ENCODE measurements at regions not wholly inside any gene's neighbourhood (a gene's known extent, or its start where the extent isn't known, plus 50 kb on each side); places are given as distances from the start of the nearest gene placed in this dataset.

- Mint-ChIP-seq H3K4me3 (peak overlapping the region in 1 of 5 donors; percentile 30), H3K27me3 (ENCODE audit: low read depth in 3 of 3) (peaks cover 5 to 14% (median 7%) of the 10 kb centered on the region in 3 donors), H3K27ac (peak overlapping the region in 3 of 6 donors; percentile 43 to 51 (median 44)), H3K36me3 (peaks cover 0 to 3% (median 0%) of the 10 kb centered on the region in 3 donors), H3K9me3 (no peaks in the 10 kb centered on the region), H3K4me1 (peaks cover 28 to 35% of the 10 kb centered on the region in 2 donors)
- DNase-seq: no peak
Observed at GRCh38 chr20:50346374-50347283, 156.0 kb downstream of the CEBPB start.

GRCh38 chr20:50347284-50348063 is 156.8 kb downstream of the CEBPB start:
- no peaks in the 10 kb centered on the region for H3K9me3 Mint-ChIP-seq
- no peak overlapping the region for H3K4me3 Mint-ChIP-seq
- H3K27me3 Mint-ChIP-seq (ENCODE audit: low read depth in 3 of 3): peaks cover 5 to 14% (median 7%) of the 10 kb centered on the region in 3 donors

GRCh38 chr20:50348096-50348495 is 157.5 kb downstream of the CEBPB start:
- Mint-ChIP-seq H3K4me1 (peaks cover 26 to 30% of the 10 kb centered on the region in 2 donors), H3K36me3 (peaks cover 0 to 3% (median 0%) of the 10 kb centered on the region in 3 donors)

More at GRCh38 chr20:50347284-50348063, 156.8 kb downstream of the CEBPB start:
- Mint-ChIP-seq H3K27ac (peak overlapping the region in 3 of 6 donors; percentile 7 to 67 (median 41)), H3K36me3 (peaks cover 0 to 3% (median 0%) of the 10 kb centered on the region in 3 donors), H3K4me1 (peaks cover 25 to 30% of the 10 kb centered on the region in 2 donors)
- DNase-seq: no peak

GRCh38 chr20:50350510-50351249 is 159.5 kb upstream of the PTPN1 start:
- H3K4me1 Mint-ChIP-seq: peaks cover 30 to 32% of the 10 kb centered on the region in 2 donors
- H3K36me3 Mint-ChIP-seq: peaks cover 0 to 3% (median 0%) of the 10 kb centered on the region in 3 donors
- DNase-seq: peak in 1 of 3 donors; percentile 12
- peak overlapping the region in 3 of 5 donors; percentile 3 to 61 (median 37) for H3K4me3 Mint-ChIP-seq
- peak overlapping the region in 3 of 6 donors; percentile 15 to 79 (median 40) for H3K27ac Mint-ChIP-seq
- H3K9me3 Mint-ChIP-seq: no peaks in the 10 kb centered on the region
- peaks cover 5 to 10% (median 6%) of the 10 kb centered on the region in 3 donors for H3K27me3 Mint-ChIP-seq (ENCODE audit: low read depth in 3 of 3)

More at GRCh38 chr20:50348096-50348495, 157.5 kb downstream of the CEBPB start:
- peaks cover 5 to 14% (median 7%) of the 10 kb centered on the region in 3 donors for H3K27me3 Mint-ChIP-seq (ENCODE audit: low read depth in 3 of 3)
- no peak overlapping the region for H3K4me3 Mint-ChIP-seq
- H3K9me3 Mint-ChIP-seq: no peaks in the 10 kb centered on the region
- peak overlapping the region in 4 of 6 donors; percentile 7 to 67 (median 51) for H3K27ac Mint-ChIP-seq
- no peak for DNase-seq

GRCh38 chr20:50351541-50351940 is 158.6 kb upstream of the PTPN1 start:
- Mint-ChIP-seq H3K9me3 (no peaks in the 10 kb centered on the region), H3K27ac (no peak overlapping the region), H3K27me3 (ENCODE audit: low read depth in 3 of 3) (peaks cover 3 to 8% (median 3%) of the 10 kb centered on the region in 3 donors), H3K36me3 (no peaks in the 10 kb centered on the region), H3K4me3 (no peak overlapping the region), H3K4me1 (peaks cover 28 to 30% of the 10 kb centered on the region in 2 donors)
- DNase-seq: no peak

GRCh38 chr20:50353289-50353961 is 156.8 kb upstream of the PTPN1 start:
- H3K4me3 Mint-ChIP-seq: no peak overlapping the region
- no peaks in the 10 kb centered on the region for H3K9me3 Mint-ChIP-seq
- H3K27ac Mint-ChIP-seq: no peak overlapping the region
- peaks cover 18 to 30% of the 10 kb centered on the region in 2 donors for H3K4me1 Mint-ChIP-seq
- DNase-seq: no peak
- peaks cover 0 to 8% (median 5%) of the 10 kb centered on the region in 3 donors for H3K27me3 Mint-ChIP-seq (ENCODE audit: low read depth in 3 of 3)
- H3K36me3 Mint-ChIP-seq: no peaks in the 10 kb centered on the region

GRCh38 chr20:50354721-50355589 is 155.2 kb upstream of the PTPN1 start:
- H3K4me1 Mint-ChIP-seq: peaks cover 10 to 20% of the 10 kb centered on the region in 2 donors
- no peaks in the 10 kb centered on the region for H3K9me3 Mint-ChIP-seq
- H3K27ac Mint-ChIP-seq: no peak overlapping the region
- H3K4me3 Mint-ChIP-seq: no peak overlapping the region
- no peaks in the 10 kb centered on the region for H3K36me3 Mint-ChIP-seq
- peaks cover 0 to 5% (median 3%) of the 10 kb centered on the region in 3 donors for H3K27me3 Mint-ChIP-seq (ENCODE audit: low read depth in 3 of 3)
- DNase-seq: no peak

GRCh38 chr20:50355590-50356524 is 154.3 kb upstream of the PTPN1 start:
- Mint-ChIP-seq H3K4me1 (peaks cover 3 to 11% of the 10 kb centered on the region in 2 donors), H3K36me3 (no peaks in the 10 kb centered on the region), H3K4me3 (no peak overlapping the region), H3K27me3 (ENCODE audit: low read depth in 3 of 3) (peaks cover 0 to 5% (median 3%) of the 10 kb centered on the region in 3 donors), H3K9me3 (no peaks in the 10 kb centered on the region), H3K27ac (peak overlapping the region in 1 of 6 donors; percentile 58)
- DNase-seq: no peak

- Mint-ChIP-seq H3K4me3 (no peak overlapping the region), H3K36me3 (no peaks in the 10 kb centered on the region), H3K27me3 (ENCODE audit: low read depth in 3 of 3) (peaks cover 0 to 5% (median 0%) of the 10 kb centered on the region in 3 donors)
Observed at GRCh38 chr20:50356525-50356885, 153.7 kb upstream of the PTPN1 start.

GRCh38 chr20:50356962-50357782 is 153.0 kb upstream of the PTPN1 start:
- Mint-ChIP-seq H3K4me3 (no peak overlapping the region), H3K36me3 (no peaks in the 10 kb centered on the region), H3K27ac (no peak overlapping the region), H3K9me3 (no peaks in the 10 kb centered on the region), H3K27me3 (ENCODE audit: low read depth in 3 of 3) (peaks cover 0 to 3% (median 0%) of the 10 kb centered on the region in 3 donors), H3K4me1 (peaks cover 2 to 6% of the 10 kb centered on the region in 2 donors)
- no peak for DNase-seq

More at GRCh38 chr20:50356525-50356885, 153.7 kb upstream of the PTPN1 start:
- Mint-ChIP-seq H3K9me3 (no peaks in the 10 kb centered on the region), H3K27ac (no peak overlapping the region), H3K4me1 (peaks cover 2 to 6% of the 10 kb centered on the region in 2 donors)
- no peak for DNase-seq

GRCh38 chr20:50357783-50358161 is 152.4 kb upstream of the PTPN1 start:
- no peak for DNase-seq
- Mint-ChIP-seq H3K4me1 (peaks cover 2 to 6% of the 10 kb centered on the region in 2 donors), H3K36me3 (no peaks in the 10 kb centered on the region), H3K27me3 (ENCODE audit: low read depth in 3 of 3) (peaks cover 0 to 3% (median 2%) of the 10 kb centered on the region in 3 donors), H3K4me3 (no peak overlapping the region), H3K27ac (no peak overlapping the region), H3K9me3 (no peaks in the 10 kb centered on the region)

Measured in immature natural killer cell (primary cell).